Spinal cord (tissue), 9 donors: ENCODE measurements at regions not wholly inside any gene's neighbourhood (a gene's known extent, or its start where the extent isn't known, plus 50 kb on each side); places are given as distances from the start of the nearest gene placed in this dataset.
"Not testable (repeated sequence)": the region's sequence is repeated elsewhere in the genome, so short reads cannot be mapped to it uniquely, and the experiment has no call there.

ENCODE experiments used
- DNase-seq, 6 donors: peaks; one replicate each; pipeline versions ENCODE4 v3.0.0 to v3.0.0-alpha.2; 2013 to 2015; ENCODE audit warnings: low spot score in 6 of 6, low read depth in 4 of 6
- H3K27ac ChIP-seq: one replicate; pipeline ENCODE4 v1.5.1; 2013; ENCODE audit warnings: low read depth, low read length, control low read depth
- H3K27me3 ChIP-seq: one replicate; pipeline ENCODE4 v1.6.1; 2013; ENCODE audit warnings: low read length; ENCODE audit not compliant: control insufficient read depth, insufficient read depth
- H3K36me3 ChIP-seq: one replicate; pipeline ENCODE4 v1.6.1; 2013; ENCODE audit warnings: low read length; ENCODE audit not compliant: control insufficient read depth, insufficient read depth
- H3K4me1 ChIP-seq: one replicate; pipeline ENCODE4 v1.6.1; 2013; ENCODE audit warnings: low read length; ENCODE audit not compliant: control insufficient read depth, insufficient read depth
- H3K4me3 ChIP-seq: one replicate; pipeline ENCODE4 v1.5.1; 2013; ENCODE audit warnings: low read depth, low read length, control low read depth
- H3K9me3 ChIP-seq: one replicate; pipeline ENCODE4 v1.6.1; 2013; ENCODE audit warnings: low read length; ENCODE audit not compliant: control insufficient read depth, insufficient read depth
- WGBS: methylation state at CpG from one replicate; pipeline ENCODE4 v1.1.5; 2013; ENCODE audit warnings: missing lambda C conversion rate; ENCODE audit not compliant: insufficient coverage; 5-methylcytosine and 5-hydroxymethylcytosine counted together
- donor health status: healthy.

- 75% methylated on average over 4 of the region's 5 CpGs for WGBS
- H3K4me3 ChIP-seq = no peak overlapping the region
- no peaks in the 10 kb centered on the region for H3K36me3 ChIP-seq
- no peak for DNase-seq
- H3K27ac ChIP-seq = no peak overlapping the region
- H3K27me3 ChIP-seq = no peaks in the 10 kb centered on the region
- peaks cover 21% of the 10 kb centered on the region for H3K4me1 ChIP-seq
- H3K9me3 ChIP-seq = no peaks in the 10 kb centered on the region
Observed at GRCh38 chr19:33866696-33867095, 70.0 kb downstream of the KCTD15 start.

GRCh38 chr19:33868076-33868735, 71.5 kb downstream of the KCTD15 start:
- Histone ChIP-seq H3K9me3 (no peaks in the 10 kb centered on the region), H3K4me1 (peaks cover 21% of the 10 kb centered on the region), H3K27me3 (no peaks in the 10 kb centered on the region), H3K4me3 (peak overlapping the region; percentile 18), H3K27ac (peak overlapping the region; percentile 50), H3K36me3 (no peaks in the 10 kb centered on the region)
- 0% methylated on average over 3 of the region's 17 CpGs for WGBS
- DNase-seq = peak in 2 of 6 donors; percentile 79 to 84

GRCh38 chr19:33868788-33869412, 72.2 kb downstream of the KCTD15 start:
- no peaks in the 10 kb centered on the region for H3K36me3 ChIP-seq
- DNase-seq = peak in 3 of 6 donors; percentile 43 to 88 (median 84)
- H3K4me1 ChIP-seq = peaks cover 21% of the 10 kb centered on the region
- peak overlapping the region; percentile 18 for H3K4me3 ChIP-seq
- H3K27ac ChIP-seq = peak overlapping the region; percentile 50
- no peaks in the 10 kb centered on the region for H3K27me3 ChIP-seq
- WGBS = 12% methylated on average over 19 of the region's 21 CpGs
- H3K9me3 ChIP-seq = no peaks in the 10 kb centered on the region

GRCh38 chr19:33870298-33870932, 73.7 kb downstream of the KCTD15 start:
- not testable (repeated sequence) for H3K4me3 ChIP-seq, DNase-seq, H3K36me3 ChIP-seq, H3K27ac ChIP-seq, H3K9me3 ChIP-seq, H3K27me3 ChIP-seq
- WGBS = no CpG with 5 or more reads among the region's 1 CpG
- peaks cover 23% of the 10 kb centered on the region for H3K4me1 ChIP-seq

- Histone ChIP-seq H3K4me3 (no peak overlapping the region), H3K36me3 (no peaks in the 10 kb centered on the region), H3K9me3 (no peaks in the 10 kb centered on the region), H3K27ac (no peak overlapping the region), H3K27me3 (no peaks in the 10 kb centered on the region), H3K4me1 (peaks cover 27% of the 10 kb centered on the region)
- WGBS = no CpG with 5 or more reads among the region's 3 CpGs
- DNase-seq = no peak
Observed at GRCh38 chr19:33871605-33872004, 74.9 kb downstream of the KCTD15 start.

GRCh38 chr19:33872445-33873320, 76.0 kb downstream of the KCTD15 start:
- WGBS = 90% methylated on average over 2 of the region's 4 CpGs
- no peak overlapping the region for H3K4me3 ChIP-seq
- peaks cover 24% of the 10 kb centered on the region for H3K4me1 ChIP-seq
- H3K36me3 ChIP-seq = no peaks in the 10 kb centered on the region
- no peak overlapping the region for H3K27ac ChIP-seq
- no peaks in the 10 kb centered on the region for H3K27me3 ChIP-seq
- no peak for DNase-seq
- no peaks in the 10 kb centered on the region for H3K9me3 ChIP-seq

GRCh38 chr19:33875071-33875470, 78.4 kb downstream of the KCTD15 start:
- Histone ChIP-seq H3K9me3 (no peaks in the 10 kb centered on the region), H3K27ac (no peak overlapping the region), H3K4me3 (no peak overlapping the region), H3K4me1 (peaks cover 33% of the 10 kb centered on the region), H3K27me3 (peaks cover 3% of the 10 kb centered on the region), H3K36me3 (no peaks in the 10 kb centered on the region)
- peak in 2 of 6 donors; percentile 56 to 88 for DNase-seq
- WGBS = 0% methylated on average over 2 of the region's 8 CpGs

- Histone ChIP-seq H3K4me1 (peaks cover 35% of the 10 kb centered on the region), H3K9me3 (no peaks in the 10 kb centered on the region), H3K4me3 (no peak overlapping the region), H3K36me3 (no peaks in the 10 kb centered on the region), H3K27ac (no peak overlapping the region), H3K27me3 (peaks cover 3% of the 10 kb centered on the region)
- DNase-seq = no peak
- no CpG with 5 or more reads among the region's 3 CpGs for WGBS
Observed at GRCh38 chr19:33876192-33876591, 79.5 kb downstream of the KCTD15 start.

- WGBS = 65% methylated on average over 5 of the region's 13 CpGs
- H3K36me3 ChIP-seq = no peaks in the 10 kb centered on the region
- H3K27me3 ChIP-seq = peaks cover 3% of the 10 kb centered on the region
- peak in 2 of 6 donors; percentile 52 to 56 for DNase-seq
- H3K9me3 ChIP-seq = no peaks in the 10 kb centered on the region
- H3K27ac ChIP-seq = no peak overlapping the region
- H3K4me1 ChIP-seq = peaks cover 35% of the 10 kb centered on the region
- H3K4me3 ChIP-seq = no peak overlapping the region
Observed at GRCh38 chr19:33878030-33878544, 81.4 kb downstream of the KCTD15 start.
